NCI-H526 treated with DMSO at 0.1 percent for 48 hours (cell line): ENCODE measurements at regions not wholly inside any gene's neighbourhood (a gene's known extent, or its start where the extent isn't known, plus 50 kb on each side); places are given as distances from the start of the nearest gene placed in this dataset.

Experiments used
- DNase-seq: peaks from one replicate; lab custom pipeline; 2025; lab: John Stamatoyannopoulos, UW

- no peak for DNase-seq
These were observed 271.4 kb downstream of the MAF start for GRCh38 chr16:79329166-79329521.

- no peak for DNase-seq
These were observed 272.0 kb downstream of the MAF start for GRCh38 chr16:79328402-79329165.

- DNase-seq: no peak
These were observed 272.7 kb downstream of the MAF start for GRCh38 chr16:79327836-79328235.

GRCh38 chr16:79326549-79326948 lies 274.0 kb downstream of the MAF start:
- DNase-seq: no peak

GRCh38 chr16:79325226-79325945 lies 275.2 kb downstream of the MAF start:
- no peak for DNase-seq

- DNase-seq: no peak
These were observed 279.6 kb downstream of the MAF start for GRCh38 chr16:79320956-79321355.

GRCh38 chr16:79318143-79318899 lies 282.2 kb downstream of the MAF start:
- no peak for DNase-seq

GRCh38 chr16:79317521-79317920 lies 283.0 kb downstream of the MAF start:
- no peak for DNase-seq

- no peak for DNase-seq
These were observed 283.5 kb downstream of the MAF start for GRCh38 chr16:79317026-79317425.

- no peak for DNase-seq
These were observed 284.5 kb downstream of the MAF start for GRCh38 chr16:79316004-79316458.

- DNase-seq: no peak
These were observed 288.0 kb downstream of the MAF start for GRCh38 chr16:79312502-79312901.

- DNase-seq: no peak
These were observed 289.8 kb downstream of the MAF start for GRCh38 chr16:79310710-79311109.

GRCh38 chr16:79309606-79310005 lies 290.9 kb downstream of the MAF start:
- no peak for DNase-seq

GRCh38 chr16:79307214-79307613 lies 293.3 kb downstream of the MAF start:
- DNase-seq: no peak

- DNase-seq: no peak
These were observed 295.5 kb downstream of the MAF start for GRCh38 chr16:79305074-79305473.

GRCh38 chr16:79303959-79304387 lies 296.6 kb downstream of the MAF start:
- no peak for DNase-seq

- DNase-seq: no peak
These were observed 297.3 kb downstream of the MAF start for GRCh38 chr16:79303206-79303605.

GRCh38 chr16:79302731-79303130 lies 297.8 kb downstream of the MAF start:
- DNase-seq: no peak

GRCh38 chr16:79301051-79301450 lies 299.5 kb downstream of the MAF start:
- DNase-seq: no peak

GRCh38 chr16:79298894-79299799 lies 301.4 kb downstream of the MAF start:
- DNase-seq: no peak

- DNase-seq: no peak
These were observed 302.1 kb downstream of the MAF start for GRCh38 chr16:79298476-79298875.

- DNase-seq: no peak
These were observed 302.7 kb downstream of the MAF start for GRCh38 chr16:79297805-79298204.
